Colonic mucosa (tissue), 4 donors: ENCODE measurements at regions not wholly inside any gene's neighbourhood (a gene's known extent, or its start where the extent isn't known, plus 50 kb on each side); places are given as distances from the start of the nearest gene placed in this dataset.

Experiments used
- DNase-seq: peaks from one replicate; pipeline ENCODE4 v3.0.0-alpha.2; 2020
- H3K27ac ChIP-seq: fragments of 200-600 bp; one replicate; pipeline ENCODE4 v1.8.0; 2021
- H3K27me3 ChIP-seq: fragments of 200-600 bp; one replicate; pipeline ENCODE4 v1.8.0; 2021
- H3K36me3 ChIP-seq: fragments of 200-600 bp; one replicate; pipeline ENCODE4 v1.8.0; 2021
- H3K4me1 ChIP-seq: fragments of 200-600 bp; one replicate; pipeline ENCODE4 v1.8.0; 2021; ENCODE audit warnings: mild to moderate bottlenecking
- H3K4me3 ChIP-seq: fragments of 200-600 bp; one replicate; pipeline ENCODE4 v1.8.0; 2021
- H3K9ac ChIP-seq, 2 donors: one replicate each; pipeline ENCODE4 v1.7.0; 2013; ENCODE audit warnings: control low read depth in 2 of 2, low read depth in 2 of 2, low read length in 2 of 2
- H3K9me3 ChIP-seq: fragments of 200-600 bp; one replicate; pipeline ENCODE4 v1.8.0; 2021
- intact Hi-C: fragments of 100-400 bp; cut with DNase I; formaldehyde crosslinking; loops from one replicate; pipeline ENCODE4 v1.14.1; 2022
- TF ChIP-seq, protein P1 (sequence below): fragments of 200-600 bp; IDR thresholded peaks from one replicate; pipeline ENCODE4 v1.8.0; 2022; ENCODE audit warnings: antibody characterized with exemption, mild to moderate bottlenecking
- donor health status: healthy.
- donor health status: DM: no; HTN: no; CAD: no.
- donor health status: DM: no; HTN: no; CAD: no.

DNA sequence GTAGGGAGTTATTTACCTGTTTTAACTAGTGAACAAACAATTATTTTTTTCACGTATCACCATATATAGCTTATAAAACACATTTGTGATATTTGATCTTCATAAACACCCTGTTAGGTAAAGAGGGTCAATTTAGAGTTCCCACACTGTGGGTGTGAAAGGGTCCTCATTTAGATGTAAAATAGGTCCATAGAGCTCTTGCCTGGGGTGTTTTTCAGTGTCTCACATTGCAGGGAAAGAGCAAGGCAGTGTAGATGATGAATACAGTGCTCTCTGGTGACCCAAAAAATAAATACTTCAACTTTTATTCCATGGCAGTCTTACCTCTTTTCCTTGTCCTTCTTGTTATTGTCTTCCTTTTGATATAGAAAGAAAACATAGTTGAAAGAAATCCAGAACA, 403.2 kb upstream of the SGCD start:
- no peak overlapping the region for H3K27ac ChIP-seq
- H3K36me3 ChIP-seq = no peaks in the 10 kb centered on the region
- H3K4me3 ChIP-seq = no peak overlapping the region
- H3K9me3 ChIP-seq = no peaks in the 10 kb centered on the region
- TF ChIP-seq, protein P1, sequence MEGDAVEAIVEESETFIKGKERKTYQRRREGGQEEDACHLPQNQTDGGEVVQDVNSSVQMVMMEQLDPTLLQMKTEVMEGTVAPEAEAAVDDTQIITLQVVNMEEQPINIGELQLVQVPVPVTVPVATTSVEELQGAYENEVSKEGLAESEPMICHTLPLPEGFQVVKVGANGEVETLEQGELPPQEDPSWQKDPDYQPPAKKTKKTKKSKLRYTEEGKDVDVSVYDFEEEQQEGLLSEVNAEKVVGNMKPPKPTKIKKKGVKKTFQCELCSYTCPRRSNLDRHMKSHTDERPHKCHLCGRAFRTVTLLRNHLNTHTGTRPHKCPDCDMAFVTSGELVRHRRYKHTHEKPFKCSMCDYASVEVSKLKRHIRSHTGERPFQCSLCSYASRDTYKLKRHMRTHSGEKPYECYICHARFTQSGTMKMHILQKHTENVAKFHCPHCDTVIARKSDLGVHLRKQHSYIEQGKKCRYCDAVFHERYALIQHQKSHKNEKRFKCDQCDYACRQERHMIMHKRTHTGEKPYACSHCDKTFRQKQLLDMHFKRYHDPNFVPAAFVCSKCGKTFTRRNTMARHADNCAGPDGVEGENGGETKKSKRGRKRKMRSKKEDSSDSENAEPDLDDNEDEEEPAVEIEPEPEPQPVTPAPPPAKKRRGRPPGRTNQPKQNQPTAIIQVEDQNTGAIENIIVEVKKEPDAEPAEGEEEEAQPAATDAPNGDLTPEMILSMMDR = no peak
- DNase-seq = no peak
- no peak overlapping the region for H3K9ac ChIP-seq
- intact Hi-C loops = no loop called here
- no peaks in the 10 kb centered on the region for H3K27me3 ChIP-seq
- no peaks in the 10 kb centered on the region for H3K4me1 ChIP-seq

DNA sequence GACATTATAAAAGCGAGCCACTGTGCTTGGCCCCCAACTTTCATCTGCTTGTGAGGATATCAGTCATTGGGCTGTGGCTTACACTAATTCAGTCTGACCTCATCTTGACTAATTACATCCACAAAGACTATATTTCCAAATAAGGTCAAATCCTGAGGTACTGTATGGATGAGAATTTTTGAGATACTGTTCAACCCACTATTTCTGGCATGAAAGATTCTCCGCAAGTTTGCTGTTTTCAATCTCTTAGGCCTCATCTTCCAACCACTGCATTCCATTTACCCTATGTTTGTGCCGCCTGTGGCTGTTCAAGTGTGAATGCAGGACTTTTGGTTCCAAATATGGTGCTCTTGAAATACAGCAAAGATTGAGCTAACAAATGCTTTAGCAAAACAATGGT, 400.9 kb upstream of the SGCD start:
- intact Hi-C loops = no loop called here
- no peaks in the 10 kb centered on the region for H3K36me3 ChIP-seq
- H3K27me3 ChIP-seq = no peaks in the 10 kb centered on the region
- TF ChIP-seq, protein P1 = no peak
- no peaks in the 10 kb centered on the region for H3K4me1 ChIP-seq
- no peak overlapping the region for H3K27ac ChIP-seq
- DNase-seq = no peak
- H3K4me3 ChIP-seq = no peak overlapping the region
- H3K9me3 ChIP-seq = no peaks in the 10 kb centered on the region
- H3K9ac ChIP-seq = no peak overlapping the region

DNA sequence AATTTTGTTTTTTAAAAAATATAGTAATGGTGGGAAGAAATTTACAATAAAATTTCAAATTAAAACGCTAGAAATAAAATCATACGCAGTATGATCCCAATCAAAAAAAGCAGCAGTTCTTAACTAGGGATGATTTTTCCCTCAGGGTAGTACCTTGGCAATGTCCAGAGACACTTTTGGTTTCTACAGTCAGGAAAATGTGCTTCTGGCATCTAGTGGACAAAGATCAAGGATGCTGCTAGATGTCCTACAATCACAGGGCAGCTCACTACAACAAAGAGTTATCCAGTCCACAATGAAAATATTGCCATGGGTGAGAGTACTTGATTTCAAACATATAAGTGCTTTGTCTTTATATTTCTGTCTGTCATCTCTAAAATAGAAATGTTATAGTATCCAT, 400.2 kb upstream of the SGCD start:
- TF ChIP-seq, protein P1 = no peak
- H3K27me3 ChIP-seq = no peaks in the 10 kb centered on the region
- intact Hi-C loops = no loop called here
- H3K4me3 ChIP-seq = no peak overlapping the region
- H3K4me1 ChIP-seq = no peaks in the 10 kb centered on the region
- H3K9me3 ChIP-seq = no peaks in the 10 kb centered on the region
- H3K36me3 ChIP-seq = no peaks in the 10 kb centered on the region
- no peak for DNase-seq
- no peak overlapping the region for H3K27ac ChIP-seq
- H3K9ac ChIP-seq = no peak overlapping the region

DNA sequence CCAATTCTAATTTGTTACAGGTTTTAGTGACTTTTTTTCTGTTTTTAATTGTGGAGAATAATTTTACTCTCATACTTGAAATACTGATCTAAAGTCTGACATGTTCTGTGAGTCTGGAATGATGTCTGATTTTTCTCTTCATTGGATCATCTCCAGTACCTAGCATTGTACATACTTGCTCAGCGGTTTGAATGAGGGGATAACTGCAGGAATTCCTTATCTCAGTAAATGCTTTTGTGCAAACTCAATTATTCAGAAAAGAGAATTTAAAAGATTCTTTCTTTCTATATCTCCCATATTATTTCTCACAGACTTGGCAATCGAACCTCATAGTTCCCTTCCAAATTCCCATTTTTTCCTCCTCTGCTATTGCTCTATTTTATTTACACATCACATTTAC, 397.9 kb upstream of the SGCD start:
- intact Hi-C loops = no loop called here
- TF ChIP-seq, protein P1 = no peak

DNA sequence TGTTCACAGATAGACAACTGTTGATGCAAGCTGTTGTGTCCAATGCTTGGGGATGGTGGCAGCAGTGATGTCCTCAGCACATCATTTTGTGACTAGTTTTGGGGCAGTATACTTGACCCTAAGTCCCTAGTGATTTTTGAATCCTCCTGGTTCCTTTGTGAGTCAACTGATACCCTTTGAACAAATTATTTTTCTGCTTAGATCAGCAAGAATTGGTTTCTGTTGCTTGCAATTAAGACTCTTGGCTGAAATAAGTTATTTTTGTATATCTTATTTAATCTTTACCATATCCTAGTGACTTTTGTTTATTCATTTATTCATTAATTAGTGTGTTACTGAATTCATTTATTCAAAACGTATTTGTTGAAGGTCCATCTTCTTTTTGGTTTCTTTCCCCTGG, 392.0 kb upstream of the SGCD start:
- Histone ChIP-seq H3K9ac (no peak overlapping the region), H3K27ac (no peak overlapping the region), H3K4me1 (no peaks in the 10 kb centered on the region), H3K36me3 (no peaks in the 10 kb centered on the region), H3K4me3 (no peak overlapping the region), H3K27me3 (no peaks in the 10 kb centered on the region), H3K9me3 (no peaks in the 10 kb centered on the region)
- TF ChIP-seq, protein P1 = no peak
- no peak for DNase-seq
- intact Hi-C loops = no loop called here

More for the DNA sequence above, 397.9 kb upstream of the SGCD start:
- Histone ChIP-seq H3K4me3 (no peak overlapping the region), H3K27me3 (no peaks in the 10 kb centered on the region), H3K4me1 (no peaks in the 10 kb centered on the region), H3K36me3 (no peaks in the 10 kb centered on the region), H3K27ac (no peak overlapping the region), H3K9ac (no peak overlapping the region), H3K9me3 (no peaks in the 10 kb centered on the region)
- no peak for DNase-seq

DNA sequence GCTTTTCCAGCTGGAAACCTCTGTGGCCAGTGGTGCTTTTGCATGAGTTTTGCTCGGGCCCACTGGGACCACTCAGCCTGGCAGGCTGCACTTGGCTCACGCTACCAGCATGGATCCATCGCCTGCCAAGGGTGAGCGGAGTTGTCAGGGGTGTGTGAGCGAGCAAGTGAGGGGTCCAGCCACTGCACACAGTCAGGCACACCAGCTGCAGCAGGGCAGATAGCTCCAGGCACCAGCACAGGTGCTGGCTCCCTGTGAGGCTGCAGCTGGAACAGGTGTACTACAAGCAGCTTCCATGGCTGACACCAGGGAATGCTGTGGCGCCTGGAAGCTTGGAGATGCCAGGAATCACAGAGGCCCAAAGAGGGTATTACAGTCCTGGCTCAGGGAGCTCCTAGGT, 391.2 kb upstream of the SGCD start:
- intact Hi-C loops = no loop called here
- Histone ChIP-seq H3K36me3 (no peaks in the 10 kb centered on the region), H3K9ac (no peak overlapping the region), H3K4me1 (no peaks in the 10 kb centered on the region), H3K9me3 (no peaks in the 10 kb centered on the region), H3K27ac (no peak overlapping the region), H3K4me3 (no peak overlapping the region), H3K27me3 (no peaks in the 10 kb centered on the region)
- DNase-seq = no peak
- TF ChIP-seq, protein P1 = no peak
